HG03060 (cell line): ENCODE measurements at regions not wholly inside any gene's neighbourhood (a gene's known extent, or its start where the extent isn't known, plus 50 kb on each side); places are given as distances from the start of the nearest gene placed in this dataset.

Experiments
- ATAC-seq: cut with Tn5 transposase; IDR thresholded peaks from one replicate; pipeline ENCODE4 v1.9.1; 2021; ENCODE audit warnings: low read depth, moderate number of reproducible peaks; ENCODE audit not compliant: unreplicated experiment

DNA sequence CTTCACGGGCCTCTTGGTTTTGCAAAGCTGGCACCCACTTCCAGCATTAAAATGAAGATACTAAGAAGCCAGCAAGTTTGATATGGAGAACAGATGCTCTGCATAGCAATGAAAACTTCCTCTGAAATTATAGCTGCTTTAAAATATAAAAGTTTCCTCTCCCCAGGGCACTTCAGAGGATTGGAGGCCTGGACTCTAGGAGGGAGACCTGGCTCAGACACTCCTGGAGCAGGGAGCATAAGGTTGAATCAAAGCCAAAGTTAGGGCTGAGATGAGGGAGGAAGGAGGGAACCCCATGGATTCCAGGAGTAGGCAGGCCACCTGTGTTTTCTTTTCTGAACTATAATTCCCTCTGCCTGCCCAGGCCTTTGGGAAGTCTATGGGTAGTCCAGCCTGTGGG, 176.0 kb upstream of the RPL38 start:
- ATAC-seq: no peak

DNA sequence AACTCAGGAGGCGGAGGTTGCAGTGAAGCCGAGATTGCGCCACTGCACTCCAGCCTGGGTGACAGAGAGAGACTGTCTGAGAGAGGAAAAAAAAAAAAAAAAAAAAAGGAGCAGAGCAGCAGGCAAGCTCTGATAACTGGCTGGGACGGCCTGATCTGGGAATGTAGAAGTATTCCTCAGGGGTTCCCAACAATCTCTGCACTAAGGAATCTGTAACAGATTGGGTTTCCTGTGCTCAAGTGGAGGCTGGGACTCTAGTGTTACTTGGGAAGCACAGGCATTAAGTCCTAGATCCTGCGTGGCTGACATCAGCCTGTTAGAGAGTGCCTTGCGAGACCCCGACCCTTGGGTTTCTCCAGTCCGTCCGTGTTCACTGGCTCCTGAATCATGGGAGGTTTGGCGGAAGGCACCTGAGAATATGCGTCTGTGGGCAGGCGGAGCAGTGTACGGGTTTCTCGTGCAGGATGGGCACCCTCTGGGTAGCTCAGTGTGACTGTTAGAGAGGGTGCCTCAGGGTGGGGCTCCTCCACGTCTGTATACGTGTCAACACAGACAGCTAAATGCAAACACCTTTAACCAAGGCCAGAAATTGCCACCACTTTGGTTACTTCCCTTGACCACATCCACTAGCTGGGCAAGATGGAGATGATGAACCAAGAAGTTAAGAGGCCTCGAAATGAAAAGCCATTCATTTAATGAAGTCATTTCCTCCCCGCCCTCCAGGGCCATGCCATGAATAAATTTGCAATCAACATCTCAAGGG, 174.9 kb upstream of the RPL38 start:
- no peak for ATAC-seq

GRCh38 chr17:74031316-74032090, 172.0 kb upstream of the RPL38 start:
- ATAC-seq: no peak

DNA sequence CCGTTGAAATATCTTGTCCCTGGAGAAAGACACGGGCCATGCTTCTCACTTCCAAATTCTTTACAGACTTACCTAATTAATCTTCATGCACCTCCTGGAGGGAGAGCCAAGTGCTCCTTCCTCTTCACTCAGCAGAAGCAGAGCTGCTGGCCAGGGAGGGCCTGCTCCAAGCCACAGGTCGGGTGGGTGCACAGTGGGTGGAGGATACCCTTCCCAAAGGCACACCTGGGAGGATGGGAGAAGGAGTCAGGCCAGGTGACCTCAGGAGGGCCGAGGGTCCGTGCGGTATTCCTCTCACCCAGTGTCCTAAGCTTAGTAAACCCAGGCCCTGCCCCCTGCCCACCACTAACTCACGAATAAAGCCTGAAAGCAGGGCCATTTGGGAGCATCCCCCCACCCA, 171.3 kb upstream of the RPL38 start:
- no peak for ATAC-seq

- ATAC-seq: no peak
Observed at GRCh38 chr17:74037320-74037719, 166.2 kb upstream of the RPL38 start.

- ATAC-seq: no peak
Observed at GRCh38 chr17:74040291-74040690, 163.2 kb upstream of the RPL38 start.

- ATAC-seq: no peak
Observed at GRCh38 chr17:74040729-74041128, 162.7 kb upstream of the RPL38 start.

- ATAC-seq: no peak
Observed at GRCh38 chr17:74041869-74042640, 161.4 kb upstream of the RPL38 start.

- ATAC-seq: no peak
Observed at GRCh38 chr17:74042744-74043486, 160.6 kb upstream of the RPL38 start.

GRCh38 chr17:74043976-74044375, 159.5 kb upstream of the RPL38 start:
- ATAC-seq: no peak

GRCh38 chr17:74045608-74046280, 157.7 kb upstream of the RPL38 start:
- ATAC-seq: no peak

DNA sequence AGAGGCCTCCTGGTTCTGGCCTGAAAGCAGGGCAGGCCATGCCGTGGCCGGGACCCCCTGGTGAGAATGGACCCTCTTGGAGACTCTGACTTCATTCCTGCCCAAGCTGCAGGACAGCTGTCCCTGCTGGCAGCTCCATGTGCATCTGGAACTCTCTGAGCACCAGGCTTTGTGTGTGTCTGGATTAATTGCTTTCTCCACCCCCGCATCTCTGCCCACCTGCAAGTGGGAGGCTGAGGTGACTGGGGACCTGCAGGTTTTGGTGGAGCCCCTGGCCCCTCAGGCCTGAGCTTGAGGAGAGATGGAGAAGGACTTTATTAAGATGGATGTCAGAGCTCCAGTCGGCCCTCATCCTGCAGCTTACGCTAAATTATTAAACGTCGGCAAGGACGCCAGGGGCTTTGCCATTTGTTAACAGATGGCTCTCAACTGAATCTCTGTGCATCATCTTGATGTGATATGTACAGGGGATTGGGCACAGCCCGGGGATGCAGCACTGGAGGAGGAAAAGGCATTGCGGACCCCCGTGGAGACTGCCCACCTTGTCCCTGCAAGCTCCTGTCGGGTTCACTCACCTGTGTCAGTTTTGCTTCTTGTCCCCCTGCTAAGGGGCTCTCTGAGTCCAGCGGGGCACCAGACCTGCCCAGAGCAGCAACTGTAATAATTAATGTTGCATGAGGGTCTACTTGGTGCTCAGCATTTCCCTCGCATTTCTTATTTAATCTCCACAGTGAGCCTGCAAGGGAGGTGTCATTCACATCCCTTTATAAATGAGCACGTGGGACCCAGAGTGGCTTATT, 154.1 kb upstream of the RPL38 start:
- no peak for ATAC-seq

GRCh38 chr17:74049967-74050458, 153.5 kb upstream of the RPL38 start:
- no peak for ATAC-seq

GRCh38 chr17:74051348-74051747, 152.1 kb upstream of the RPL38 start:
- no peak for ATAC-seq

DNA sequence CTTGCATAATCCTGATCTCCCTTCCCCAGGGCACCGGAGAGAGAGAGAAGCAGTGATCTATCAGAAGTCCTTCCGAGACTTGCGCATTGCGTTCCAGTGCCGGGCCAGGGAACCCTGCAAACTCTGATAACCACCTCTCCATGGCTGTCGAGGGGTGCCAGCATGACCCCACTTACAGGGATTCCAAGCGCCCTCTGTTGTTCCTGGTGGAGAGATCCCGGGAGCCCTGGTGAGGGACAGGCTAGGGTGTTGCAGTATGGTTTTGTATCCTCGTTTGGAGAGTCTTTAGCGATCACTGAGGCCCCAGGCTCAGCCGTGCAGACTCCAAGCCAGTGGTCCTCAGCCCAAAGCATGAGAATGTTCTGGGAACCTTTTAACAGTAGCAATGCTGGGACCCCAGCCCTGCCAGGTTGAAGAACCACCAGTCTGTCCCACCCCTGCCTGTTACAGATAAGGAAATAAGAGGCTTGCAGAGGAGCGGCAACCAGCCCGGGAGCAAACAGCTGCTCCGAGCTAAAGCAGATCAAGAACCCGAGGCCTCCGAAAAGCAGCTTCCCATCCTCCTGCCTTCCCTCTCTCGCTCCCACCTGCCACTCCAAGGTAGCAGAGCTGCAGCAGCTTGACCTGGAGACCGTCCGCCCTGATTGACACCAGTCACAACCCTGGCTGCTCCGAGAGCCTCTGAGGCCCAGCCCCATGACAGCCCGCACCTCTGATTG, 150.3 kb upstream of the RPL38 start:
- ATAC-seq: no peak

DNA sequence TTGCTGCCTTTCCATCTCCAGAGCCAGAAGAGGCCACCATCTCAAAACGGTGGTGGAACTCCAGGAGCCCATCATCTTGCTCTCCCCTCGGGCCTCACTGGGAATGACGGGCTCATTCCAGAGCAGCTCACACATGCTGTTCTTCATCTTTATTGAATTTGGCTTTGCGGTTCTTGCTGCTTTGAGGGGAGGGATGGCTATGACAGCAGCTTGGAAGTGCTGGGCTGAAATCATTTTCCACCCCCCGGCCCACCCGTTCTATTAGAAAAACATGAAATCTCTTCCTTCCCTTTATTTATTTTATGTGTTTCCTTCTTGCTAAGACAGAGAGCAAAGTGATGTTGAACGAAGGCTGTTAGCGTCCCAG, 149.8 kb upstream of the RPL38 start:
- no peak for ATAC-seq

GRCh38 chr17:74054249-74054648, 149.2 kb upstream of the RPL38 start:
- ATAC-seq: no peak

GRCh38 chr17:74055508-74056160, 147.8 kb upstream of the RPL38 start:
- no peak for ATAC-seq
